GM18511 (cell line): ENCODE measurements at regions not wholly inside any gene's neighbourhood (a gene's known extent, or its start where the extent isn't known, plus 50 kb on each side); places are given as distances from the start of the nearest gene placed in this dataset.

Experiments used
- ATAC-seq: cut with Tn5 transposase; IDR thresholded peaks from one replicate; pipeline ENCODE4 v1.9.1; 2021; ENCODE audit warnings: mild to moderate bottlenecking, moderate library complexity; ENCODE audit not compliant: unreplicated experiment

GRCh38 chr4:176970853-176971252 is 178.1 kb upstream of the VEGFC start:
- ATAC-seq = no peak

DNA sequence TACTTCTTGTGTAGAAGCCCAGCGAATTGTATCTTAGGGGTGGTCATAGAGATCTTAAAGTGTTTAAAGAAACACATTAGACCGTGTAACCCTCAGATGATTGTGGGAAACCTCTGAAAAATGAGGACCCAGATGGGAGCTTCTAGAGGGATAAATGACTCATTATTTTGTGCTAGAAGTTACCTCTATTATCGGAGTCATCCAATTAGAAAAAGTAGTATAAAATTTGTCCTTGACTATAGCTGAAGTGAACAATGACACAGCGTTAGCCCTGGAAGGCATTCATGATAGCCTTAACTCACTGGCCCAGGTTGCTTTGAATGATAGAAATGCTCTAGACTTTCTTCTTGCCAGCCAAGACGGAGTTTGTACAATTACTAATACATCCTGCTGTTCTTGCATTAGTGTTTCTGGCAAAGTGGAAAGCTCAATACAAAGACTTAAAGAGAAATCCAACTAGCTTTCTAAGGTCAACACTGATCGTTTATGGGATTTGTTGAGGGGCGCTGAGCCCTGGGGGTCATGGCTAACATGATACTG is 178.9 kb upstream of the VEGFC start:
- no peak for ATAC-seq

DNA sequence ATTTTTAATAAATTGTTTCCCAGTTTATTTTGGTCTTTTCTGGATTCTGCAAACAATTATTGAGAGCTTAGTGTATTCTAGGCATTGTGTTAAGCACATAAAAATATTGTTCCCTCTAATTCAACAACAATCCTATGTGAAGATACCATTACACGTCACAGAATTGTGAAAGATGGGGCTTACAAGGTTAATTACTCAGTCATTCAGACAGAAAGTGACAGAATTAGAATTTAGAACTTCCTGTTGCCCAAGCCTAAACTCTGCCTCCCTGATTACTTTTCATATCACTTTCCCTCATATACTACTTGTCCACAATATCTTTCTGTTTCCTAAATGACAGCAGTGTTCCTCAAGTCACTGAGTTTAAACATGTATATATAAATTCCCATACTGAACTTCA is 186.7 kb upstream of the VEGFC start:
- no peak for ATAC-seq

DNA sequence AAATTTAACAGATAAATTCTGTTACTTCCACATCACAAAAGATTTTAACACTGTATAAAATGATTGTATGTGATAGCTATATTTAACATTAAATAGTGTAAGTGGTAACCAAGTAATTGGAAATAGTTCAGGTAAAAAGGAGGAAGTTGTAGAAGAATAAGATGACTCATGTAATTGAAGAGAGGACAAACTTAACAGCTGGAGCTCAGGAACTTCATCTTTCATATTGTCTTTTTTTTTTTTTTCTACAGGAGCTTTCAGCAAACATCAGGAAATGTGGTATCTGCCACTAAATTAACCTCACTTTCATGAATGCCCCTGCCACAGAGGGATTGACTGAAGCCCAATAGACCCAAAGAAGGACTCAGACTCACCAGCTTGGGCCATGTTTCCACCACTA is 188.4 kb upstream of the VEGFC start:
- no peak for ATAC-seq

DNA sequence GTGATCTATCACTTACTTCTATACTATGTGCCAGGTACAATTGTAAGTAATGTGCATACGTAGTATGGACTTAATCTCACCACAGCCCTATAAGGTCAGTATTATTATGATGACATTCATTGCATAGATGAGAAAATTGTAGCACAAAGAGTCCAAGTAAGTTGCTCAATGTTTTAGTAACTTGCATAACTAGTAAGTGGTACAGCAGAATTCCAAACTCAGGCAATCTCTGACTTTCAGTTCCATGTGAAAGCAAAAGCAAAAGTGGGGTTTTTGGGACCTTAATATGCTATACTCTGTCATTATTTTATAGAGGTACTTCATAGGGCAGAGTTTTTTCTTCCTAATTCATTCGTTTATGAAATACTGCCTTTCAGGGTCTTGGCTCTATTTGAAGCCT is 188.8 kb upstream of the VEGFC start:
- ATAC-seq = no peak

DNA sequence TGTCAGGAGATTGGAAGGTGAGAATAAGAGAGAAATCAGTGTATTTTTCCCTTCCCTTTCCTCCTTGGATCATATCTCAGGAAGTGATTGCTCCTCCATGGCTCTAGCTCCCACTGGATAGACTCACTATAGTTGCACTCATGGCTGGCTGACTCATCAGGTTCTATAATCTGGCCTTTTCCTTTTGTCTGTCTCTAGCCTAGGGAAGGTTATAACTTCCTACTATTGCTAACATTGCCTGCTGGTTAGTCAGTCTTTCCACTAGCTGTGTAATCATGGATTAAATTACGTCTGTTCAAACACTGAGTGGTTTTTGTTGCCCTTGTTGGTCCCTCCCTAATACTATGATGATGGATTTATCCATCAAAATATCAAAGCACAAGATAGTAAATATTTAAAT is 195.5 kb upstream of the VEGFC start:
- ATAC-seq = no peak

GRCh38 chr4:176989186-176989585 is 196.5 kb upstream of the VEGFC start:
- no peak for ATAC-seq

DNA sequence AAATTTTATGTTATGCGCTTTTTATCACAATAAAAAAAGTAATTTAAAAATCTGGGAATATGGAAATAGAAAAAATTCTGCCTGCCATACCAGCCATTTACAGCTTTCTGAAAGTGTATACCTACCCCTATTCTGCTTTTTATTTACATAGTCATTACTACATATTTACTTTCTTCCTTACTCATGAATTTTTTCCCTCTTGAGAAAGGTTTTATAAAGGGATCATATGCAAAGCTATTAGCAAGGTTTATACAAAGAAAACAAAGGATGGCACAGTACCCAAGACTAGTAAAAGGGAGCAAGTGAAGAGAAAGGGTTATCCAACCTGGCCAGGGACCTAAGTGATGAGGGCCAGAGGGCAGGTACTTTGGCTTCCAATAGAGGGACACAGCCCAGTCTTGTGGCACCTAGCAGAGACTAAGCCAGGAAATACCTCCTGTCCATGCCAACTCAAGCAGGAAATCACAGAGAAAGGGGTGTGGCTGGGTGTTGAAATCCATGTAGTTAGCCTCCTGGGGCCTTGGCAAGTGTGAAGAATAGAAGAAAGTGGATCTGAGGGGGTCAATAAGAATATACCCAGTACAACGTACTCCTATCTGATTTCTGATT is 207.3 kb upstream of the VEGFC start:
- ATAC-seq = no peak

GRCh38 chr4:177001271-177002175 is 208.8 kb upstream of the VEGFC start:
- no peak for ATAC-seq

DNA sequence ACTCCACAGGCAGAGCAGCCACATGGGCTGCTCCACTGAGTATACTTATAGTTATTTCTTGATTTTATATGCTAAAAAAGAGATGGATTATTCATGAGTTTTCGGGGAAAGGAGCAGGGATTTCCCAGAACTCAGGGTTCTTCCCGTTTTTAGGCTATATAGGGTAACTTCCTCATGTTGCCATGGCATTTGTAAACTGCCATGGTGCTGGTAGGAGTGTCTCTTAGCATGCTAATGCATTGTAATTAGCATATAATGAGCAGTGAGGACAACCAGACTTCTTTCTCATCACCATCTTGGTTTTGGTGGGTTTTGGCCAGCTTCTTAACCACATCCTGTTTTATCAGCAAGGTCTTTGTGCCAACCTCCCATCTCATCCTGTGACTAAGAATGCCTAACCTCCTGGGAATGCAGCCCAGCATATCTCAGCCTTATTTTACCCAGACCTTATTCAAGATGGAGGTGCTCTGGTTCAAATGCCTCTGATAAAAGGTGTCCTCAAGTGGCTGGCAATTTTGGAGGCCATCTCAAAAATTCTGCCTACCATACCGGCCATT is 213.0 kb upstream of the VEGFC start:
- no peak for ATAC-seq

GRCh38 chr4:177006331-177006730 is 213.6 kb upstream of the VEGFC start:
- no peak for ATAC-seq

- no peak for ATAC-seq
Measured at GRCh38 chr4:177008071-177008835, 215.5 kb upstream of the VEGFC start.

- ATAC-seq = no peak
Measured at GRCh38 chr4:177008836-177009501, 216.2 kb upstream of the VEGFC start.

DNA sequence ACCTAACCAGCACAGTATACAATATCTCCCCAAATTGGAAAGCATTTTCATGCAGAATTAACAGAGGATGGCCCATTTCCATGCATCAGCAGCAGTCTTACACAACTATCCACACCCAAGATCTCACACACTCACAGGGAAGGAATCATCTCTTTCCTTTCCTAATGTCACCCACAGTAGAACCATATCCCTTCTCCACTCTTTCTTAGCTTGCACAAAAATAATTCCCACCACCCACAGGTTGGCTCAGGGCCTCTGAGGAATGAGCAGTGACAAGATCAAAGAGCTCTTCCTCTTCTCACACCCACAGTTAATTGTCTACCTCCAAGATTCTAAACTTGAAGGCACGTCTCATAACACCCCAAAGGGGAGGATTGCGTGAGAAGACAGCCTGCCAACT is 217.7 kb upstream of the VEGFC start:
- ATAC-seq = no peak

GRCh38 chr4:177012918-177013545 is 220.3 kb upstream of the VEGFC start:
- no peak for ATAC-seq

DNA sequence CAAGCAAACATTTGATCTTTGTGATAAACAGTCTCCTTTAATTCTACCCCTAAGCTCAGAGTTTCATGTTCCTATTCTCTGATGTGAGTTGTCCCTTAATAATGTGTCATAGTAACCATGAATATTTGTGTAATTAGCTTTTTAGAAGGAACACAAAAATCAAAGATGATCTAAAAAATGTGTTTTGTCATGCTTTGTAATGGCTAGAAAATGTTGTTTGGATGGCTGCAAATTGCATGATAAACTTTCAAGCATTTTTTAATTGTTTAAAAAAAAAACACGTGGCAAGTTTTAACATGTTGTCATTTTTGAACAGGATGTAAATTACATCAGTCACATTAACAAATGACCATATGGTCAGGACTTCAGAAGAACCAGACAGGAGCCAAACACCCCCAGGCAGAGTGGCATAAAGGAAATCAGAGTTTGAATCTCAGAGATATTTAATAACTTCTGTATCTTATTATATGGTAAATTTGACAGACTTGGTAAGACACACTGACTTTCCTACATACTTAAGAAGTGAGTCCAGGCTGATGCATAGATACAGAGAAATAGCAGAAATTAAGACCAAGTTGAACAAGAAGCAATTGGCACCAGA is 223.9 kb upstream of the VEGFC start:
- no peak for ATAC-seq

DNA sequence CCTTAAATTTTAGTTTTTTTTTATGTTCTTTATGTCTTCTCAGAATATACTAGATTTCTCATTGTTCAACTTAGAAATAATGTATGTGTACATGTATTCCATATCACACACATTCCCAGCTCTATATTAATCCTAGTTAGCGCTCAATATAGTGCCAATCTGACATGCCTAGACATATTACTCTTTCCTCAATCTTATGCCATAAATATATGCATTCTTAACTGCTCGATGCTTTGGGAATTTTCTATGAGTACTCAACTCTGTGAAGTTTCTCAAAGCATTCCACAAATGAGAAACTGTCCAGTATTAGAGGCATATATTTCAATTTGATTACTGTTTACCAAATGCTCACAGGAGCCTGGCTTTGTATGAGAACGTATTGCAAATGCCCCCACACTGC is 231.2 kb upstream of the VEGFC start:
- no peak for ATAC-seq

DNA sequence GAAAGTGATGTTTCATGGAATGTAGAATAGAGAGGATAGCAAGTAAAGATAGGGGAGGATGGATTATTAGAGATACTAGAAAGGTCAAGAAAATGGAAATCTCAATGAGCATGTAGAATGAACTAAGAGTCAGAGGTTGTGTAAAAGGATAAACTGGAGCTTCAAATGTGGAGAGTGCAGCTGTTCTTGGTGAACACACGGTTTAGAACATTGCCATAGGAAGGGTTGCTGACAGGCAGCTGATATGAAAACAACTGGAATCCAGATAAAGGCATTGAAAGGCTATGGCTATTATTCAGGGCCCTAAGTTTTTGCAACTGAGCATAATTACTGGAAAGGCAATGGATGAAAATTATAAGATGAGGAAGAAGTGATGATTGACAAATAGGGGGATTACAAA is 239.6 kb upstream of the VEGFC start:
- ATAC-seq = no peak

GRCh38 chr4:177033135-177033534 is 240.4 kb upstream of the VEGFC start:
- no peak for ATAC-seq

GRCh38 chr4:177033632-177034031 is 240.9 kb upstream of the VEGFC start:
- ATAC-seq = no peak
